Activated CD4-positive, alpha-beta T cell treated with anti-CD3 and anti-CD28 coated beads, Interleukin-2, amount 10 ng/mL, durations not matched to agents 7 days and 5 days (primary cell): ENCODE measurements at regions not wholly inside any gene's neighbourhood (a gene's known extent, or its start where the extent isn't known, plus 50 kb on each side); places are given as distances from the start of the nearest gene placed in this dataset.

ENCODE experiments used
- CTCF ChIA-PET: fragments of 350-600 bp; sonication (Branson Sonifier 250); formaldehyde crosslinking; loops from one replicate; lab custom pipeline; 2021; ENCODE audit warnings: antibody characterized with exemption; lab: Charles Lee
- POLR2A ChIA-PET: fragments of 350-600 bp; sonication (Branson Sonifier 250); formaldehyde crosslinking; loops from one replicate; lab custom pipeline; 2021; ENCODE audit warnings: antibody characterized with exemption; lab: Charles Lee
- DNase-seq: peaks from one replicate; pipeline ENCODE4 v3.0.0-alpha.2; 2020
- H3K27ac Mint-ChIP-seq: one replicate; pipeline ENCODE4 v1.8.0; 2021; ENCODE audit warnings: mild to moderate bottlenecking, moderate library complexity, mixed read lengths
- H3K27me3 Mint-ChIP-seq: one replicate; pipeline ENCODE4 v1.8.0; 2021; ENCODE audit warnings: mixed read lengths
- H3K36me3 Mint-ChIP-seq: one replicate; pipeline ENCODE4 v1.8.0; 2021; ENCODE audit warnings: low read depth, mixed read lengths
- H3K4me1 Mint-ChIP-seq: one replicate; pipeline ENCODE4 v1.8.0; 2021; ENCODE audit warnings: mixed read lengths
- H3K4me3 Mint-ChIP-seq: one replicate; pipeline ENCODE4 v1.8.0; 2021; ENCODE audit warnings: mild to moderate bottlenecking, moderate library complexity, mixed read lengths
- H3K9me3 Mint-ChIP-seq: one replicate; pipeline ENCODE4 v1.8.0; 2021; ENCODE audit warnings: mixed read lengths

- POLR2A ChIA-PET, result interaction anchor here (0.6 kb wide), 1 partner anchor 9 kb away, joined by 5 read pairs; no protein-coding TSS in a partner anchor
- H3K4me3 Mint-ChIP-seq, result no peak overlapping the region
- H3K27ac Mint-ChIP-seq, result no peak overlapping the region
- H3K36me3 Mint-ChIP-seq, result no peaks in the 10 kb centered on the region
- DNase-seq, result no peak
- H3K4me1 Mint-ChIP-seq, result no peaks in the 10 kb centered on the region
- H3K9me3 Mint-ChIP-seq, result peaks cover 10% of the 10 kb centered on the region
- H3K27me3 Mint-ChIP-seq, result no peaks in the 10 kb centered on the region
- CTCF ChIA-PET, result no interaction called here
Observed at GRCh38 chr3:84905556-84905920, 53.3 kb upstream of the CADM2 start.

DNA sequence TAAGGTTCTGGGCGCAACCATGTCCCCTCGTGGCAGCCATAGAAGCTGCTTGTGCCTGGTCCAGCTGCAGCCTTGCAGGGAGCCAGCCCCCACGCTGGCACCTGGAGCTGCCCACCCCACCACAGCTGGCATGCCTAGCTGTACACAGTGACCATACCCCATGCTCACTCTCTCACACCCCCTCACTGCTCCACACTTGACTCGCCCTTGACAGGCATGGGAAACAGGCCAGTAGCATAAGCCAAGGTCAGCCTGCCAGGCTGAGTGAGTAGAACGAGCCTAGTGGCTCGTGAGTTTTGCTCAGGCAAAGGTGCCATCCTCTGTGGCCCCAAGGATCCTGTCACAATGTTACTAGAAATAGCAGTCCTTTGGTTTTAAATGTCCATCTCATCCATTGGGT lies 52.7 kb upstream of the CADM2 start:
- CTCF ChIA-PET, result no interaction called here
- no peaks in the 10 kb centered on the region for H3K4me1 Mint-ChIP-seq
- no peaks in the 10 kb centered on the region for H3K36me3 Mint-ChIP-seq
- POLR2A ChIA-PET, result interaction anchor here (0.6 kb wide), 1 partner anchor 8 kb away, joined by 5 read pairs; no protein-coding TSS in a partner anchor
- no peak overlapping the region for H3K27ac Mint-ChIP-seq
- DNase-seq, result no peak
- H3K27me3 Mint-ChIP-seq, result no peaks in the 10 kb centered on the region
- H3K4me3 Mint-ChIP-seq, result no peak overlapping the region
- H3K9me3 Mint-ChIP-seq, result peaks cover 10% of the 10 kb centered on the region
